Endothelial cell of umbilical vein (primary cell): ENCODE measurements at regions not wholly inside any gene's neighbourhood (a gene's known extent, or its start where the extent isn't known, plus 50 kb on each side); places are given as distances from the start of the nearest gene placed in this dataset.

ENCODE experiments used
- CTCF ChIP-seq, 2 donors: IDR thresholded peaks; 1 replicate in 1 of 2; 2 replicates in 1 of 2; pipeline ENCODE4 v1.5.1; 2011; ENCODE audit warnings: low read length in 2 of 2, mild to moderate bottlenecking in 2 of 2, moderate library complexity in 2 of 2, control low read depth in 1 of 2, inconsistent platforms in 1 of 2, low read depth in 1 of 2; ENCODE audit not compliant: insufficient read depth in 1 of 2; ENCODE audit errors: extremely low read depth in 1 of 2
- EZH2 ChIP-seq: IDR thresholded peaks from 2 replicates; pipeline ENCODE4 v1.6.1; 2012; ENCODE audit warnings: borderline replicate concordance, low read depth, mild to moderate bottlenecking, moderate library complexity, low read length, inconsistent platforms; ENCODE audit not compliant: severe bottlenecking
- JUN ChIP-seq: IDR thresholded peaks from 2 replicates; pipeline ENCODE4 v1.6.1; 2011; ENCODE audit warnings: borderline replicate concordance, low read depth; ENCODE audit not compliant: insufficient read length, insufficient read depth
- MAX ChIP-seq: IDR thresholded peaks from 2 replicates; pipeline ENCODE4 v1.6.1; 2011; ENCODE audit not compliant: insufficient read depth, insufficient read length
- MYC ChIP-seq: IDR thresholded peaks from one replicate; pipeline ENCODE4 v1.6.1; 2011; ENCODE audit warnings: mild to moderate bottlenecking, low read depth, low read length
- POLR2A ChIP-seq: IDR thresholded peaks from 2 replicates; pipeline ENCODE4 v1.6.1; 2012; ENCODE audit warnings: low read depth, mild to moderate bottlenecking, control low read depth, low read length
- POLR2AphosphoS5 ChIP-seq: IDR thresholded peaks from 2 replicates; pipeline ENCODE4 v1.6.1; 2012; ENCODE audit warnings: low read depth, mild to moderate bottlenecking, control low read depth, low read length, moderate library complexity; ENCODE audit not compliant: insufficient read depth

GRCh38 chr14:41521891-41522290 lies 84.8 kb upstream of the LRFN5 start:
- TF ChIP-seq POLR2AphosphoS5 (no peak), CTCF (IDR thresholded peaks at IDR 0.05; ENCODE audit: extremely low read depth in 1 of 2, insufficient read depth in 1 of 2, low read depth in 1 of 2, low read length in 2 of 2) (no peak), EZH2 (no peak), MYC (no peak), JUN (no peak), POLR2A (no peak), MAX (no peak)
